GM18499 (cell line): ENCODE measurements at regions not wholly inside any gene's neighbourhood (a gene's known extent, or its start where the extent isn't known, plus 50 kb on each side); places are given as distances from the start of the nearest gene placed in this dataset.
"Not testable (repeated sequence)": the region's sequence is repeated elsewhere in the genome, so short reads cannot be mapped to it uniquely, and the experiment has no call there.

Experiments
- ATAC-seq: cut with Tn5 transposase; IDR thresholded peaks from one replicate; pipeline ENCODE4 v1.9.1; 2021; ENCODE audit warnings: moderate number of reproducible peaks; ENCODE audit not compliant: insufficient read depth, unreplicated experiment

GRCh38 chr4:82301390-82301789 lies 72.4 kb downstream of the HNRNPD start:
- not testable (repeated sequence) for ATAC-seq

DNA sequence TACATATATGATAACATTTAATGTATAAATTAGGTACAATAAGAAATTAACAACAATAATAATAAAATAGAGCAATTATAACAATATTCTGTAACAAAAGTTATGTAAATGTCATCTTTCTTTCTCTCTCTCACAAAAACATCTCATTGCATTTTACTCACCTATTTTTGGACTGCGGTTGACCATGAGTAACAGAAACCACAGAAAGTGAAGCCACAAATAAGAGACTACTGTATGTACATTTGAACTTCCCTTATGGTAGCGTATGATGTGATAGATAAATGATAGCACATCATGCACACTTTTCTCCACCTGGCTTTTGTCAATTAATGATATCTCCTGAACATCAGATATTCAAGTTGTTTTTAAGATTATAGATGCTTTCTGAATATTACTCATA lies 80.5 kb downstream of the HNRNPD start:
- ATAC-seq: peak; percentile 100

DNA sequence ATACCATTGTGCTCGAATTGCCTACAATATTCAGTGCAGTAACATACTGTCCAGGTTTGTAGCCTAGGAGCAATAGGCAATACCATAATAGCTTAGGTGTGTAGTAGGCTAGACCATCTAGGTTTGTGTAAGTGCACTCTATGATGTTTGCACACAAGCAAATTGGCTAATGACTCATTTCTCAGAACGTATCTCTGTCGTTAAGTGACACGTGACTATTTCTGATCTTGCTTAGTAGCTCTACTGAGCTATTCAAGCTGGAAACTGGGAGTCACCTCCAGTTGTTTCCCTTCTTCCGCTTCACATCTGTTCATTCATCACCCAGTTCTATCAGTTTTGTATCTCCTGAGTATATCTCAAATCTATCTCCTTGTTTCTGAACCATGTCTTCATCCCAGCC lies 86.1 kb downstream of the HNRNPD start:
- no peak for ATAC-seq

DNA sequence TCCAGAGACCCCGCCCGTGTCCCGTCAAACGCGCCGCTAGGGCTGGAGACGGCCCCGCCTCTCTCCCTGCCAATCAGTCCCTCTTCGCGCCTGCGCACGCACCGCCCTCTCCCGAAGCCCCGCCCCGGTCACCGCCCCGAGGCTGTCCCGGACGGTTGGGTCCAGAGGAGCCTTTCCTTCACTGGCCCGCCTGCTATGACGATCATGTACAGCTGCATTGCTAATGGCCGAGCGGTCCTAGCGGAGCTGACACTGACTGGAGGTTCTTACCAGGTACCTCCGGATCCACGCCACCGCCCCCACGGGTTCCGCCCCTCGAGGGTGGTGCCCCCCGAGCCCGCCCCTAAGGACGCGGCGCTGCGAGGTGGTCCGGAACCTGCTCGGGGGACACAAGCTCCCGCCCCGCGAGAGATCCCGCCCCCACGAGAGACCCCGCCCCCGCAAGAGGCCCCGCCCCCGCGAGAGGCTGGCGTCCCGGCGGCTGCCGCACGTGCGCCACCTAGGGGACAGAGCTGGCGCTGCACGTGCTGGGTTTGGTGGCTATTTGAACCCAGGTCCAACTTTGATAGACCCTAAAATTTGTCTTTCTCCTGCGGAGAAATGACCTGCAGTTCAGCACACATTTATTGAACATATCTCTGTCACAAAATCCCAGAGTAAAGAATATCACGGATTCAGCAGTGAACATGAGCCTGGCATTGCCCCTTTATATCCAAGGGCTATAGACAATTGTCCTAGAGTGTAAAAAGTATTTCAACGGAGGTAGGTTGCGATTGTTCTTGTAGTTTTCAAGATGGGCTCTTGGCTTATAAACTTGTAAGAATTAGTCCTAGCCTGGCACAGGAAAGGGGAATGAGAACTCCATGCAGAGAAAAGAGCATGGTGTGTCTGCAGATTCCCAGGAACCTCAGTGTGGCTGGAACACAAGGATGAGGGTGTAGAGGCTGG lies 88.7 kb downstream of the HNRNPD start:
- ATAC-seq: peak; percentile 100

DNA sequence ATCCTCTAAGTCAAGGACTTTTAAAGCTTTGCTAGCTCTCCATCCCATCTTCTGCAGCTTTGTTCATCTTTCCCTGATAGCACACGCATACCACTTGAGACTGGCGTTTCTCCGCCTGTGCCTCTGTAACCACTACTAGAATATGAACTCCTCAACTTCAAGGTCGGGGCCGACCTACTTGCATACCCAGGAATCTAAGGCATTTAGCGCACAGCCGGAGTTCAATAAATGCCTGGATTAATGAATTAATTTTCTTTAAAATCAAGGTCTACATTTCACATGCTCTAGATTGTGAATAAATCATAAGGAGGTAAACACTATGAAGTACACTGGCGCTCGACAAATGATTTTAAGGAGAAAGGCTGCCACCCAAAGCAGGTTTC lies 89.3 kb downstream of the HNRNPD start:
- no peak for ATAC-seq

- ATAC-seq: no peak
Measured at GRCh38 chr4:82282875-82283274, 90.9 kb downstream of the HNRNPD start.

- ATAC-seq: not testable (repeated sequence)
Measured at GRCh38 chr4:82279550-82279949, 94.2 kb downstream of the HNRNPD start.

GRCh38 chr4:82276332-82276640 lies 97.5 kb downstream of the HNRNPD start:
- ATAC-seq: no peak

- no peak for ATAC-seq
Measured at GRCh38 chr4:82275431-82276331, 98.1 kb downstream of the HNRNPD start.

DNA sequence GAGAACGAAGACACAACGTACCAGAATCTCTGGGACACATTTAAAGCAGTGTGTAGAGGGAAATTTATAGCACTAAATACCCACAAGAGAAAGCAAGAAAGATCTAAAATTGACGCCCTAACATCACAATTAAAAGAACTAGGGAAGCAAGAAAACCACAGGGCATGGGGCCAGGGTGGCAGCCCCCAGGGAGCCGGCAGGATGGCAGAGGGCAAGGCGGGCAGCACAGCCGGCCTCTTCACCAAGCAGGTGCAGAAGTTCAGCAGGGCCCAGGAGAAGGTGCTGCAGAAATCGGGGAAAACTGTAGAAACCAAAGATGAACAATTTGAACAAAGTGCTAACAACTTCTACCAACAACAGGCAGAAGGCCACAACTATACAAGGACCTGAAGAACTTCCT lies 99.1 kb downstream of the HNRNPD start:
- ATAC-seq: not testable (repeated sequence)

GRCh38 chr4:82272523-82272922 lies 101.3 kb downstream of the HNRNPD start:
- not testable (repeated sequence) for ATAC-seq

DNA sequence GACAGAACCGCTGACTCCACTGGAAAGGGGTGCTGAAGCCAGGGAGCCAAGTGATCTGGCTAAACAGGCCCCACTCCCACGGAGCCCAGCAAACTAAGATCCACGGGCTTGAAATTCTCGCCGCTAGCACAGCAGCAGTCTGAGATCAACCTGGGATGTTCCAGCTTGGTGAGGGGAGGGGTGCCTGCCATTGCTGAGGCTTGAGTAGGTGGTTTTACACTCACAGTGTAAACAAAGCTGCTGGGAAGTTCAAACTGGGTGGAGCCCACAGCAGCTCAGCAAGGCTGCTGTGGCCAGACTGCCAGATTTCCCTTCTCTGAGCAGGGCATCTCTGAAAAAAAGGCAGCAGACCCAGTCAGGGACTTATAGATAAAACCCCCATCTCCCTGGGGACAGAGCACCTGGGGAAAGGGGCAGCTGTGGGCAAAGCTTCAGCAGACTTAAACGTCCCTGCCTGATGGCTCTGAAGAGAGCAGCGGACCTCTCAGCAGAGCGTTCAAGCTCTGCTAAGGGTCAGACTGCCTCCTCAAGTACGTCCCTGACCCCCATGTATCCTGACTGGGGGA lies 101.8 kb downstream of the HNRNPD start:
- ATAC-seq: not testable (repeated sequence)

DNA sequence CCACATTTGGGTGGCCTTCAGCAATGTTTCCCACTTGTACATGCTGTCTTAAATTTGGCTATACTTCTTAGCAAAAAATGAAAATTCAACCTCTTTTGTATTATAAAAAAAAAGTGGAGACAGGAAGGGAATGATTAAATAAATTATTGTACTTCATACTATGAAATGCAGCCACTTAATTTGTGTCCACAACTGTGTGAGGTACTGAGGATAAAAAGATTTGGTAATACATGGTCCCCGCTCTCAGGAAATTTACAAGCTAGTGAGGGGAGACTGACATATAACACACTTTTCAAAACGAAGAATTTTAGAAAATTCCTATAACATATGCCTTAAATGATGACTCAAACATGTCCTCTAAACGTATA lies 105.0 kb downstream of the HNRNPD start:
- no peak for ATAC-seq

DNA sequence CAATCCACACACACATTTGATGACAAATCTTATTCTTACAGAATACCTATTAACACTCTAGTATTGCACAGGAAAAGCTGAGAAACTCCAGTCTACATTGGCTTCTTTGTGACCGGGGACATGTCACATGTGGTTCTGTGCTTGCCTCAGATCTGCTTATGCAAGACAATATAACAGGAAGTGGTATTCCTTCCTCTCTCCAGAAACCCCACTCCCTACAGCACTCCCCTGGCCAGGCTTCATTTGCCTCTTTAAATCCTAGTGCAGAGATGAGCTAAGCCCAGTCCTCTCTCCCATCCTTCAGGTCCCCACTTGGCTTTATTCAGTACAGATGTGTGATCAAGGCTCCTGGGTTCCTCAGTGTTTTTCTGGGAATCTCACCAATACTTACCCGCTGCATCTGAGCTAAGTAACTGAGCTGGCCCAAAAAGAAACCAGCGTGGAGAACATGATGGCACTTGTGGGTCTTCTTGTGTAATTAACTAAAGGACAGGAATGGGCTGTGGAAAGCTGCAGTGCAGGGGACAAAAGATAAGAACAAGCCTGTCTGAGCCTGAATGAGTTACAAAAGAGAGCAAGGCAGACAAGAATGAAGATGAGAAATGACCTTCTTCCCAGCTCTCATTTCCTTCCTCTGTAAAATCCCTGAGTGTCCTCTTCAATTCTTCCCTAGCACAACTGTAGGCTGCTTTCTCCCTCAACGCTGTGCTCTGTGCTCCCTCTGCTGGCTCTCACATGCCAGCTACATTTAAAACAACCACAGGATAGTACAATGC lies 105.6 kb downstream of the HNRNPD start:
- ATAC-seq: peak; percentile 70

GRCh38 chr4:82267506-82267905 lies 106.3 kb downstream of the HNRNPD start:
- no peak for ATAC-seq

DNA sequence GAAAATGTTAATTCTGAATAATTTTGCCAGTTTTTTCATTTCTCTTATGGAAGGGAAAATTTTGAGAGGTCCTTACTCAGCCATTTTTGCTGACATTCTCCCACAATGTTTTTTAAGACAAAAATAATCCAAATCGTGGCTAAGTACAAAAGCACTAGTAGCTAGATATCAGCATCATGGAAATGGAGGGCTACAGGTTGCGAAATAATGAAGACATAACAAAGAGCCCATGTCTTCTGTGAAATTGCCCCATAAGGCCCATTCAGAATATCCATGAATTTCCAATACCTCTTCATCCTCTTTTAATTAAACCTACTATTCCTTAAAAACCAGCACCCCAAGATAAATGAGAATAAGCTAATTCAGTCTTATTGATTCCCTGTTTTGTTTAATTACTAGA lies 107.4 kb downstream of the HNRNPD start:
- no peak for ATAC-seq

GRCh38 chr4:82261084-82261483 lies 112.7 kb downstream of the HNRNPD start:
- no peak for ATAC-seq

DNA sequence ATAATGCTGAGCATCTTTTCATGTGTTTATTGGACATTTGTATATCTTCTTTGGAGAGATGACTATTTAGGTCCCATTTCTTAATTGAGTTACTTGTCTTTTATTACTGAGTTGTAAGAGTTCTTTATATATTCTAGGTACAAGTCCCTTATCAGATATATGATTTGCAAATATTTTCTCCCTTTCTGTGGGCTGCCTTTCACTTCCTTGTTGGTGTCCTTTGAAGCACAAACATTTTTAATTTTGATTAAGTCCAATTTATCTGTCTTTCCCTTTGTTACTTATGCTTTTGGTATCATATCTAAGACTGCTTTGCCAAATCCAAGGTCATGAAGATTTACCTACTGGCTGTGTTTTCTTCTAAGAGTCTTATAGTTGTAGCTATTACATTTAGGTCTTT lies 113.2 kb downstream of the HNRNPD start:
- ATAC-seq: no peak

DNA sequence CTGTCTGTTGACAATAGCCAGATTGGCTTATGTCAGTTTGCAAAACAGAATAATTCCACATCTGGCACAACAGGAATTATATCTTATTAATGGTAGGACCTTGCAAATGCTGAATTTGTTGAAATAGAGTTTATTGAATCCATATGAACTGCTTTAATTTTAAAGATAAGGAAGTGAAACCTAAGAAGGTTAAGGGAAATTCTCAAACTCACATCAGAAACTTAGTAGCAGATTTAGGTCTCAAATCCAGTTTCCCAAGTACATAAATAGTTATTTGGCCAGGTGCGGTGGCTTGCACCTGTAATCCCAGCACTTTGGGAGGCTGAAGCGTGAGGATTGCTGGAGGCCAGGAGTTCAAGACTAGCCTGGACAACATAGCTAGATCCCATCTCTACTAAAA lies 117.1 kb downstream of the HNRNPD start:
- ATAC-seq: no peak

- no peak for ATAC-seq
Measured at GRCh38 chr4:82255657-82256056, 118.1 kb downstream of the HNRNPD start.
